ENCODE measurements at regions not wholly inside any gene's neighbourhood (a gene's known extent, or its start where the extent isn't known, plus 50 kb on each side); places are given as distances from the start of the nearest gene placed in this dataset.
"Not testable (repeated sequence)": the region's sequence is repeated elsewhere in the genome, so short reads cannot be mapped to it uniquely, and the experiment has no call there.

GRCh38 chr6:67200626-67201403 lies 1434.3 kb upstream of the ADGRB3 start:
- no peak for DNase-seq

GRCh38 chr6:67199425-67199824 lies 1435.7 kb upstream of the ADGRB3 start:
- DNase-seq = no peak

GRCh38 chr6:67190733-67191132 lies 1444.3 kb upstream of the ADGRB3 start:
- DNase-seq = no peak

- DNase-seq = no peak
Measured at GRCh38 chr6:67184405-67184804, 1450.7 kb upstream of the ADGRB3 start.

- no peak for DNase-seq
Measured at GRCh38 chr6:67175101-67175500, 1460.0 kb upstream of the ADGRB3 start.

- no peak for DNase-seq
Measured at GRCh38 chr6:67165606-67166005, 1458.6 kb upstream of the EYS start.

- no peak for DNase-seq
Measured at GRCh38 chr6:67160820-67161219, 1453.8 kb upstream of the EYS start.

GRCh38 chr6:67141005-67141404 lies 1434.0 kb upstream of the EYS start:
- DNase-seq = no peak

GRCh38 chr6:67133973-67134372 lies 1426.9 kb upstream of the EYS start:
- DNase-seq = no peak

GRCh38 chr6:67131827-67132226 lies 1424.8 kb upstream of the EYS start:
- DNase-seq = no peak

GRCh38 chr6:67129780-67130179 lies 1422.8 kb upstream of the EYS start:
- DNase-seq = no peak

- DNase-seq = no peak
Measured at GRCh38 chr6:67127041-67127440, 1420.0 kb upstream of the EYS start.

GRCh38 chr6:67121115-67121514 lies 1414.1 kb upstream of the EYS start:
- DNase-seq = no peak

GRCh38 chr6:67112120-67112519 lies 1405.1 kb upstream of the EYS start:
- DNase-seq = no peak

GRCh38 chr6:67102743-67103142 lies 1395.7 kb upstream of the EYS start:
- no peak for DNase-seq

- not testable (repeated sequence) for DNase-seq
Measured at GRCh38 chr6:67095618-67096226, 1388.7 kb upstream of the EYS start.

- DNase-seq = no peak
Measured at GRCh38 chr6:67094431-67094946, 1387.5 kb upstream of the EYS start.

GRCh38 chr6:67073938-67074337 lies 1366.9 kb upstream of the EYS start:
- DNase-seq = no peak

GRCh38 chr6:67068781-67069180 lies 1361.8 kb upstream of the EYS start:
- DNase-seq = no peak

- DNase-seq = no peak
Measured at GRCh38 chr6:67064323-67064722, 1357.3 kb upstream of the EYS start.

- no peak for DNase-seq
Measured at GRCh38 chr6:67047996-67048395, 1341.0 kb upstream of the EYS start.

- no peak for DNase-seq
Measured at GRCh38 chr6:67045076-67045475, 1338.0 kb upstream of the EYS start.

GRCh38 chr6:67031451-67031850 lies 1324.4 kb upstream of the EYS start:
- DNase-seq = no peak

GRCh38 chr6:67030861-67031260 lies 1323.8 kb upstream of the EYS start:
- DNase-seq = no peak
